RWPE1 (cell line): ENCODE measurements at regions not wholly inside any gene's neighbourhood (a gene's known extent, or its start where the extent isn't known, plus 50 kb on each side); places are given as distances from the start of the nearest gene placed in this dataset.
A peak's percentile ranks its signal among the peaks of the same experiment; 100 is the strongest.

Experiments
- CTCF ChIA-PET: fragments of 350-600 bp; sonication (Branson Sonifier 250); formaldehyde crosslinking; extraction: SDS; loops from one replicate; lab custom pipeline; 2021; lab: Yijun Ruan, JAX
- POLR2A ChIA-PET: fragments of 400-600 bp; formaldehyde crosslinking; extraction: SDS; loops from one replicate; lab custom pipeline; 2020; ENCODE audit warnings: antibody characterized with exemption; ENCODE audit not compliant: low non-redundant PET; lab: Yijun Ruan, JAX
- DNase-seq: peaks from one replicate; pipeline ENCODE4 v3.0.0; 2012; ENCODE audit warnings: low spot score
- H3K27ac ChIP-seq: fragments of 450-650 bp; 2 replicates; pipeline ENCODE4 v1.5.1; 2017
- TF ChIP-seq, protein P1 (sequence below): fragments of 450-650 bp; conservative IDR thresholded peaks from 2 replicates; pipeline ENCODE4 v1.5.1; 2017; ENCODE audit warnings: low read depth, mild to moderate bottlenecking

DNA sequence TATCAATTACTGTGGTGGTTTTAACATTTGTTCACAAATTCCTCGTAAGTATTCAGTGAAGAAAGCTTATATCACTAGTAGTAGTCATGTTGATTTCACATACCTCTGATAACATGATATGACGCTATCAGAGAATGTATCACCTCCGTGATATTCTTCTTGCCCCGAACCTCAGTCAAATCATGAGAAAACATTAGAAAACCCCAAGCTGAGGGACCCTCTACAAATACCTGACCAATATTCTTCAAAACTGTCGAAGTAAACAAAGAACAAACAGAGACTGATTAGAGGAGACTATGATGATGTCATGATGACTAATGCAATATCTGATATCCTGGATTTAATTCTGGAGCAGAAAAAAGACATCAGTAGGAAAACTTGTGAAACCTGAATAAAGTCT lies 85.6 kb upstream of the SPOPL start:
- DNase-seq = peak; percentile 29
- H3K27ac ChIP-seq = no peak overlapping the region
- POLR2A ChIA-PET = no interaction called here
- TF ChIP-seq, protein P1, sequence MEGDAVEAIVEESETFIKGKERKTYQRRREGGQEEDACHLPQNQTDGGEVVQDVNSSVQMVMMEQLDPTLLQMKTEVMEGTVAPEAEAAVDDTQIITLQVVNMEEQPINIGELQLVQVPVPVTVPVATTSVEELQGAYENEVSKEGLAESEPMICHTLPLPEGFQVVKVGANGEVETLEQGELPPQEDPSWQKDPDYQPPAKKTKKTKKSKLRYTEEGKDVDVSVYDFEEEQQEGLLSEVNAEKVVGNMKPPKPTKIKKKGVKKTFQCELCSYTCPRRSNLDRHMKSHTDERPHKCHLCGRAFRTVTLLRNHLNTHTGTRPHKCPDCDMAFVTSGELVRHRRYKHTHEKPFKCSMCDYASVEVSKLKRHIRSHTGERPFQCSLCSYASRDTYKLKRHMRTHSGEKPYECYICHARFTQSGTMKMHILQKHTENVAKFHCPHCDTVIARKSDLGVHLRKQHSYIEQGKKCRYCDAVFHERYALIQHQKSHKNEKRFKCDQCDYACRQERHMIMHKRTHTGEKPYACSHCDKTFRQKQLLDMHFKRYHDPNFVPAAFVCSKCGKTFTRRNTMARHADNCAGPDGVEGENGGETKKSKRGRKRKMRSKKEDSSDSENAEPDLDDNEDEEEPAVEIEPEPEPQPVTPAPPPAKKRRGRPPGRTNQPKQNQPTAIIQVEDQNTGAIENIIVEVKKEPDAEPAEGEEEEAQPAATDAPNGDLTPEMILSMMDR = no peak
- CTCF ChIA-PET = no interaction called here

- CTCF ChIA-PET = no interaction called here
- no peak overlapping the region for H3K27ac ChIP-seq
- no peak for DNase-seq
- TF ChIP-seq, protein P1 = no peak
- POLR2A ChIA-PET = no interaction called here
Observed at GRCh38 chr2:138418453-138418852, 83.1 kb upstream of the SPOPL start.

DNA sequence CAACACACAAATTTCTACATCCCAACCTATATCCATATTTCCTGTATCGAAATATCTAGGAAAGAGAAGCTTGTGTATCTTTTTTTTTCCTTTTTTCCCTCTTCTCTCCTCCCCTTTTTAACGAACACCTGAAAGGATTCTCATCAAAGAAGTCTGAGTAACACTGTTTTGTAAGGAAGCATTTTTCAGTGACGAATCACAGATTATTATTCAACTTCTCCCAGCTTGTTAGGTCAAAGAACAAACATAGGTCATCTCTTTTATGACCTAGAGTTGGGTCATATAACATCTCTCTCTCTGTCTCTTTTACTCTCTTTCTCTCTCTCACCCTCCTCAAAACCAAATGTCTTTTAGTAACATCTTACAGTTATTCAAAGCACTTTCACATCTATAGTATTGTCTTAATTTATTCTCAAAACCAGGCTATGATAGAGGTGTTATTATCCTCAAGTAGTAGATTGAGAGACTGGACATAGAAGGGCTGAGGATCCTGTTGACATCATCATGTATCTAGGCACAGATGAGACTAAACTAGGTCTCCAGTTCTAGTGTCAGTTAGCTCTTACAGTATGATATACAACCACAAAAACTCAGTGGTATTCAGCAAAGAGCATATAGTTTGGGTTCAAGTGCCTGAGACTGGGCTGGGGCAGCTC lies 80.1 kb upstream of the SPOPL start:
- H3K27ac ChIP-seq = no peak overlapping the region
- ChIA-PET POLR2A (no interaction called here), CTCF (interaction anchor here (0.7 to 0.9 kb wide), 2 partner anchors 53 to 209 kb away, joined by 3 to 4 read pairs; no protein-coding TSS in a partner anchor)
- TF ChIP-seq, protein P1 = no peak
- peak; percentile 74 for DNase-seq

- peak; percentile 75 for DNase-seq
- CTCF ChIA-PET = interaction anchor here (0.9 kb wide), 1 partner anchor 210 kb away, joined by 3 read pairs; no protein-coding TSS in a partner anchor
- POLR2A ChIA-PET = no interaction called here
- H3K27ac ChIP-seq = no peak overlapping the region
- TF ChIP-seq, protein P1 = no peak
Observed at GRCh38 chr2:138421971-138422335, 79.6 kb upstream of the SPOPL start.

GRCh38 chr2:138423198-138423597 lies 78.4 kb upstream of the SPOPL start:
- POLR2A ChIA-PET = no interaction called here
- H3K27ac ChIP-seq = no peak overlapping the region
- CTCF ChIA-PET = no interaction called here
- DNase-seq = no peak
- TF ChIP-seq, protein P1 = no peak

GRCh38 chr2:138423745-138424144 lies 77.8 kb upstream of the SPOPL start:
- no peak for DNase-seq
- CTCF ChIA-PET = no interaction called here
- POLR2A ChIA-PET = no interaction called here

More at GRCh38 chr2:138423745-138424144, 77.8 kb upstream of the SPOPL start:
- no peak overlapping the region for H3K27ac ChIP-seq
- TF ChIP-seq, protein P1 = no peak
